Activated naive CD8-positive, alpha-beta T cell treated with anti-CD3 and anti-CD28 coated beads, Interleukin-2, amount 10 ng/mL, durations not matched to agents 7 days and 5 days (primary cell): ENCODE measurements at regions not wholly inside any gene's neighbourhood (a gene's known extent, or its start where the extent isn't known, plus 50 kb on each side); places are given as distances from the start of the nearest gene placed in this dataset.
A peak's percentile ranks its signal among the peaks of the same experiment; 100 is the strongest.

Source experiments
- ATAC-seq: fragments of 150-1000 bp; cut with Tn5 transposase; one replicate; pipeline ENCODE4 v1.10.0; 2021; ENCODE audit warnings: low read depth, moderate library complexity
- POLR2A ChIA-PET: fragments of 350-600 bp; sonication (Branson Sonifier 250); formaldehyde crosslinking; loops from one replicate; lab custom pipeline; 2021; ENCODE audit warnings: antibody characterized with exemption; lab: Charles Lee
- DNase-seq: peaks from one replicate; pipeline ENCODE4 v3.0.0; 2021
- H3K27ac Mint-ChIP-seq: one replicate; pipeline ENCODE4 v1.8.0; 2022; ENCODE audit warnings: mild to moderate bottlenecking, mixed read lengths
- H3K27me3 Mint-ChIP-seq: one replicate; pipeline ENCODE4 v1.8.0; 2022; ENCODE audit warnings: mild to moderate bottlenecking, moderate library complexity, mixed read lengths
- H3K36me3 Mint-ChIP-seq: one replicate; pipeline ENCODE4 v1.8.0; 2021; ENCODE audit warnings: mild to moderate bottlenecking, mixed read lengths
- H3K4me1 Mint-ChIP-seq: one replicate; pipeline ENCODE4 v1.8.0; 2021; ENCODE audit warnings: mixed read lengths
- H3K4me3 Mint-ChIP-seq: one replicate; pipeline ENCODE4 v1.8.0; 2022; ENCODE audit warnings: mild to moderate bottlenecking, moderate library complexity, mixed read lengths
- H3K9me3 Mint-ChIP-seq: one replicate; pipeline ENCODE4 v1.8.0; 2021; ENCODE audit warnings: mixed read lengths

DNA sequence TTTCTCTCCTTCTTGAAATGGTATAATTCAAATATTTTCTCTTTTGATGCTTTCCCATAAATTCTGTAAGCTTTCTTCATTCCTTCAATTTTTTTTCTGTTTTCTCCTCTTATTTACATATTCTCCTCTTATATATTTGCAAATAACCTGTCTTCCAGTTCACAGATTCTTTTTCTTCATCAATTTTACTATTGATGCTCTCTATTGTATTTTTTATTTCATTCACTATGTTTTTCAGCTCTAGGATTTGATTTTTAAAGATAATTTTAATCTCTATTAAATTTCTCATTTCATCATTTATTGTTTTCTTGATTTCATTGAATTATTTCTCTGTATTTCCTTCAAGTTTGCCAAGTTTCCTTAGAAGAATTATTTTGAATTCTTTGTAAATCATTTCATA, 54.0 kb upstream of the PRPS1L1 start:
- DNase-seq: no peak
- POLR2A ChIA-PET: no interaction called here
- H3K9me3 Mint-ChIP-seq: peaks cover 6% of the 10 kb centered on the region

GRCh38 chr7:18082169-18082568, 54.5 kb upstream of the PRPS1L1 start:
- H3K36me3 Mint-ChIP-seq: peaks cover 2% of the 10 kb centered on the region
- H3K9me3 Mint-ChIP-seq: peaks cover 6% of the 10 kb centered on the region
- peaks cover 3% of the 10 kb centered on the region for H3K4me1 Mint-ChIP-seq
- ATAC-seq (no peak), DNase-seq (no peak)
- H3K27me3 Mint-ChIP-seq: peaks cover 35% of the 10 kb centered on the region
- POLR2A ChIA-PET: no interaction called here
- no peak overlapping the region for H3K27ac Mint-ChIP-seq
- no peak overlapping the region for H3K4me3 Mint-ChIP-seq

More for the DNA sequence above, 54.0 kb upstream of the PRPS1L1 start:
- H3K36me3 Mint-ChIP-seq: peaks cover 2% of the 10 kb centered on the region
- no peak for ATAC-seq
- no peak overlapping the region for H3K4me3 Mint-ChIP-seq
- H3K27ac Mint-ChIP-seq: no peak overlapping the region
- H3K27me3 Mint-ChIP-seq: peaks cover 34% of the 10 kb centered on the region
- H3K4me1 Mint-ChIP-seq: peaks cover 3% of the 10 kb centered on the region

DNA sequence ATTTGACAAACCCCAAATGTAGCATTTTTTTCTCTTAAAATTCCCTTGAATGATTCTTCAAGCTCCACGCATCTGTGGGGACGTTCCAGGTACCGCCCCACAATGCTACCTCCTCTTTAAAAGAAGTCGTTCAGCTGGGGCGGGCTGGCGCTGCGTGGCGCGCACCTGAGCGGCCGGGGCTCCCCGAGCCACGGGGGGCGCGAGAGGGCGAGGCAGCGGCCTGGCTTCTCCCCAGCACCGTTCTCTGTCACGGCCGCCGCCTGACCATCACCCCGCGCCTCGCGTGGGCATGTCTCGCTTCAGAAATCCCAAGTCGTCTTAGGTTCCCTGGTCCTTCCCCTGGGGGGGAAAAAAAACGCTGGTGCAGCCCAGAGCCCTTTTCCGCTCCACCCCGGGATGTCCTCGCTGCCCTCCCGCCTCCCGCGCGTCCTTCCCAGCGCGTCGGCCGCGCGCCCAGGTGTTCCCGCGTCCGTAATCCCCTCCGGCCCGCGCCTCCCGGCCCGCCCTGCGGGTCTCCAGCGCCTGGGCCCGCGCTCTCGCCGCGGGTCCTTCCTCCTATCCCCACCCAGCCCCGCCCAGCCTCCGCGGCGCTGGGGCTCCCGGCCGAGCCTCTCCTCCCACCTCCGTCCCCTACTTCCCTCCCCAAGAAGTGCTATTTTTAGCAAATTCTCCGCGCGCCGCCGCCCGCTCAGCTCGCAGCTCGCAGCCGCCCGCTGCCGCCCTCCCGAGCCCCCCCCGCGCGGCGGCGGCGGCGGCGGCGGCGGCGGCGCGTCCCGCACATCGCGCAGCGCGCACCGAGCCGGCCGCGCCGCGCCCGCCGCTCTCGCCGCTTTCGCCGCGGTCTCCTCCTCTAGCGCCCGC, 58.7 kb upstream of the PRPS1L1 start:
- peaks cover 58% of the 10 kb centered on the region for H3K27me3 Mint-ChIP-seq

DNA sequence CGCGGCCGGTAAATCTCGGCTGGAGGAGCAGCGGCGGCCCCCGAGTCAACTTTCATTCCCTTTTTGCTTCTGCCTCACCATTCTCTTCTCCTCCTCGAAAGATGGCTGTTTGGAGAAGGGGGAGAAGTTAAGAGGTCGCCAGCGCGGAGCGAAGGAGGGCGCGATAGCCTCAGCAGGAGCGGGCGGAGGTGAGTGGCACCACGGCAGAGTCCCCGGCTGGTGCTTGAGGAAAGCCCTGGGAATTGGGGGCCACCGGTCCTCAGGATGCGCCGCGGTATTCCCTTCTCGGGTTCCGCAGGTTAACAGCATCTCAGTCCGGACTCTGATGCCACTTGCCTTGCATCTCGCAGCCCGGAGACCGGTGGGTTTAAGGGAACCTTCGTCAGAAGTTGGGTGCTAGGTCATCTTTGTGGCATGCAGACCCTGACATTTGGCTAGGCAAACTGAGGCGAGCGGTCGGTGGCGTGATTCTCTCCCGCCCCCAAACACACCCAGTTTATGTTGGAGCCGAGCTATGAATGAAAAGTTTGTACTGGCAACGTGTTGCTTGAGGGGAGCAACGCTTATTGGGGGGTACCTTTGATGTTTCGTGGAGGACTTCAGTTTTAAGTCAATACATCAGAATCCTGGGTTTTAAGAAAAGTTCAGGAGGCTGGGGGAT, 59.5 kb upstream of the PRPS1L1 start:
- ATAC-seq (no peak), DNase-seq (no peak)
- peaks cover 53% of the 10 kb centered on the region for H3K27me3 Mint-ChIP-seq
- no peaks in the 10 kb centered on the region for H3K36me3 Mint-ChIP-seq
- H3K9me3 Mint-ChIP-seq: no peaks in the 10 kb centered on the region
- no peak overlapping the region for H3K27ac Mint-ChIP-seq
- H3K4me3 Mint-ChIP-seq: peak overlapping the region; percentile 61
- H3K4me1 Mint-ChIP-seq: peaks cover 3% of the 10 kb centered on the region
- POLR2A ChIA-PET: no interaction called here

More for the DNA sequence above, 58.7 kb upstream of the PRPS1L1 start:
- peaks cover 2% of the 10 kb centered on the region for H3K36me3 Mint-ChIP-seq
- peak overlapping the region; percentile 61 for H3K4me3 Mint-ChIP-seq
- no peak overlapping the region for H3K27ac Mint-ChIP-seq
- DNase-seq: peak; percentile 34
- POLR2A ChIA-PET: interaction anchor here (0.6 kb wide), 1 partner anchor 8 kb away, joined by 4 read pairs; no protein-coding TSS in a partner anchor
- ATAC-seq: peak; percentile 61
- H3K9me3 Mint-ChIP-seq: peaks cover 3% of the 10 kb centered on the region
- H3K4me1 Mint-ChIP-seq: peaks cover 3% of the 10 kb centered on the region

DNA sequence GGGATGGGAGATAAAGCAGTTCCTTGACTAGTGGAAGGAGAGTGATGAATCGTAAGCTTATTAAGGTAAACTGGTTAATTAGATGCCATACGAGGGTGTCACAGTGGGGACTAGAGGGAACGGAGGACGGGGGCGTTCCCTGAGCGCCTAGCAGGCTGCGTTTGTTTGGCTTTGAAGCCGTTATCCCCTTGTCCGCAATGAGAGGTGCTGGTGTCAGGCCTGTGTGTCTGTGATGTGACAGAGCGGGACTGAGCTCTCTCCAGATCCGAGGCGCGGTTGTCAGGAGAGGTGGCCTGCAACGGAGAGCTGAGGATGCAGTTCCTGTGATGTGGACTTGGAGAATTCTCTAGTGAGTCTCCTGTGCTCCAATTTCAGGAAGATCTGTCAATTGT, 60.0 kb upstream of the PRPS1L1 start:
- Mint-ChIP-seq H3K27ac (no peak overlapping the region), H3K9me3 (no peaks in the 10 kb centered on the region), H3K27me3 (peaks cover 53% of the 10 kb centered on the region), H3K4me1 (peaks cover 3% of the 10 kb centered on the region), H3K36me3 (no peaks in the 10 kb centered on the region), H3K4me3 (no peak overlapping the region)
- POLR2A ChIA-PET: no interaction called here
- no peak for ATAC-seq
- no peak for DNase-seq

DNA sequence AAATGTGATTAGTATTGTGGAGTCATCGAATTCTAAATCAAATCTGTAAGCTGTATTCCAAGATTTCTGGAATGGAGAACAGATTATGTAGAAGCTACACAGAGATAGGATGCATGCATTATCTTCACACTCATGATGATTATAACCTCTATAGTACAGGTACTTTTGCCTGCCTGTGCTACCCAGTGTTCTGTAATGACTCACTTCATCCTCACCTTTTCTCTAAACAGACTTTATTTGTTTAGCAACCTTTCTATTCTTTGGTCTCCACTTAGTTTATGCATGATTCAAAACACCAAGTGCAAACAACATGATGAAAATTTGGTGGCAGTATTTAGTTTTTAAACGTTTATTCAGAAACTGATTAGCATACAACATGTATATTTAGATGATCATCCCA, 68.4 kb upstream of the PRPS1L1 start:
- no peak overlapping the region for H3K4me3 Mint-ChIP-seq
- H3K27ac Mint-ChIP-seq: no peak overlapping the region
- no peaks in the 10 kb centered on the region for H3K36me3 Mint-ChIP-seq
- no peaks in the 10 kb centered on the region for H3K9me3 Mint-ChIP-seq
- ATAC-seq (no peak), DNase-seq (no peak)
- H3K27me3 Mint-ChIP-seq: peaks cover 3% of the 10 kb centered on the region
- no peaks in the 10 kb centered on the region for H3K4me1 Mint-ChIP-seq
- POLR2A ChIA-PET: no interaction called here

DNA sequence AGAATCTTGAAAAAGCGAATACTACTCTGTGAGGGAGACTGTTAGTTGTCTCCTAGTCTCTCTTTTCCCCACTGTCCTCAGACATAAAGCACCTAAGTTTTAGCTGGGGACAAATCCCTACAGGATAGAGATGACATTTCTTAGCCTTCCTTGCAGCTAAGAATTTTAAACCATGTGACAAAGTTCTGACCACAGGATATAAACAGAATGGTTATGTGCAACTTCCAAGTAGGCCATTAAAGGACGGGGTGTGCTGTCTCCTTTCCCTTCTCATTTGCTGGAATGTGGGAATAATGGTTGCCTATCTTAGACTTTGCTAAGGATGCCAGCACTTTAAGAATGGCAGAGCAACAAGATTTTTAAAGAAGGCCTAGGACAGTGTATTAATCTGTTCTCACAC, 74.9 kb upstream of the PRPS1L1 start:
- Mint-ChIP-seq H3K27me3 (no peaks in the 10 kb centered on the region), H3K9me3 (no peaks in the 10 kb centered on the region)

GRCh38 chr7:18103436-18104218, 76.0 kb upstream of the PRPS1L1 start:
- DNase-seq: no peak
- no peak for ATAC-seq
- no peaks in the 10 kb centered on the region for H3K4me1 Mint-ChIP-seq
- H3K36me3 Mint-ChIP-seq: no peaks in the 10 kb centered on the region
- no peaks in the 10 kb centered on the region for H3K9me3 Mint-ChIP-seq
- H3K4me3 Mint-ChIP-seq: no peak overlapping the region
- no peak overlapping the region for H3K27ac Mint-ChIP-seq
- no peaks in the 10 kb centered on the region for H3K27me3 Mint-ChIP-seq
- POLR2A ChIA-PET: no interaction called here

More for the DNA sequence above, 74.9 kb upstream of the PRPS1L1 start:
- no peak for ATAC-seq
- no peaks in the 10 kb centered on the region for H3K4me1 Mint-ChIP-seq
- no peak overlapping the region for H3K27ac Mint-ChIP-seq
- no peaks in the 10 kb centered on the region for H3K36me3 Mint-ChIP-seq
- no peak overlapping the region for H3K4me3 Mint-ChIP-seq
- POLR2A ChIA-PET: no interaction called here
- no peak for DNase-seq

DNA sequence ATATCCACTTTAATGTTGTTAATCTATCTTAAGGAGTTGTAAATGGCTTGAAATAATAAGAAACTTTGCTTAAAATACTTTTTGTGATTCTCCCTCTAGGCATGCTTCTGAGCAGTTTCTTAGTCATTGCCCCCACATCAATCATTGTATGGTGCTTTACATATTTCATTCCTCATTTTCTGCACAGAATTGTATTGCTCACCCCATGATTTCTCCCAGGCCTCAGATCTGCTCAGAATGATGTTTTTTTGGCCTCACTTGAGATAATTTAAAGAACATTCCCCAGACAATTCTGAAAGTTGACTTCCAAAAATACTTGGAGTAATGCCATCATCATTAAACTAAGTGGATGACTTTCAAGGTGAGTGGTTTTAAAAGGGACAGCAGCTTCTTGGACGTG, 82.1 kb upstream of the PRPS1L1 start:
- no peaks in the 10 kb centered on the region for H3K27me3 Mint-ChIP-seq
- H3K27ac Mint-ChIP-seq: no peak overlapping the region
- no peaks in the 10 kb centered on the region for H3K9me3 Mint-ChIP-seq
- H3K4me3 Mint-ChIP-seq: no peak overlapping the region
- no peak for DNase-seq
- POLR2A ChIA-PET: no interaction called here
- no peak for ATAC-seq
- no peaks in the 10 kb centered on the region for H3K36me3 Mint-ChIP-seq
- H3K4me1 Mint-ChIP-seq: no peaks in the 10 kb centered on the region

DNA sequence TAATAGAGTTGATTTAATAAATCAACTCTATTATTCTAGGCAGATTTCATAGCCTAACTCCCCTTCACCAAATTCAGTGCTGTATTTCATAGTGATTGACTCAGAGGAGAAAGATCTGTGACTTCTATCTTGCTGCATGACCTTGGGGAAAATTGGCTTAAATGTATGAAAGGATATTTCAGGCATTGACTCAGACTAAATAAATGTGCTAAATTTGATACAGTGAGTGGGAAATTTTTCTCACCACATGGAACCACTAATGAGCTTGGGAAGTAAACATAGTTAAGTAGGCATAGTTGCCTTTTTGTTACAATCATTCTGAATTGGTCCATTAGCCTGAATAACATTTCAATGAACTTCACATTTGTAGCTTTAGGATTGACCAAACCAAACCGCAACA, 89.0 kb upstream of the PRPS1L1 start:
- H3K27ac Mint-ChIP-seq: no peak overlapping the region
- no peaks in the 10 kb centered on the region for H3K4me1 Mint-ChIP-seq
- POLR2A ChIA-PET: no interaction called here
- H3K36me3 Mint-ChIP-seq: no peaks in the 10 kb centered on the region
- no peak overlapping the region for H3K4me3 Mint-ChIP-seq
- no peaks in the 10 kb centered on the region for H3K9me3 Mint-ChIP-seq
- ATAC-seq (no peak), DNase-seq (no peak)
- H3K27me3 Mint-ChIP-seq: no peaks in the 10 kb centered on the region

GRCh38 chr7:18117482-18117881, 89.8 kb upstream of the PRPS1L1 start:
- POLR2A ChIA-PET: no interaction called here
- no peaks in the 10 kb centered on the region for H3K9me3 Mint-ChIP-seq

DNA sequence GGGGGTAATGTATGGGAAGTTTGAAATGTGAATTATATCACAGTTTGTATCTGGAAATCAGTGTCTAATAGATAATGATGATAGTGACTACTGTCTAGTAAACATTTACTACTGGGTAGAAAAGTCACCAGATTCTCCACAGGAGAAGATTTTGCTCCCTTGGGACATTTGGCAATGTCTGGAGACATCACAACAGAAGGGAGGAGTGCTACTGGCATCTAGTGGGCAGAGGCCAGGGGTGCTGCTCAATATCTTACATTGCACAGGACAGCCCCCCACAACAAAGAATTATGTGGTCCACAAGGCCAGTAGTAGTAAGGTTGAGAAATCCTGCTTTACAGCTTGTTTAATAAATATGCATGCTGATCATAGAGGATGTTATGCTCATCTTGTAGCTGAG, 92.3 kb upstream of the PRPS1L1 start:
- no peak for DNase-seq
- H3K27ac Mint-ChIP-seq: no peak overlapping the region
- H3K27me3 Mint-ChIP-seq: no peaks in the 10 kb centered on the region
- H3K4me3 Mint-ChIP-seq: no peak overlapping the region
- no peaks in the 10 kb centered on the region for H3K9me3 Mint-ChIP-seq
- ATAC-seq: no peak
- no peaks in the 10 kb centered on the region for H3K36me3 Mint-ChIP-seq
- POLR2A ChIA-PET: no interaction called here
- H3K4me1 Mint-ChIP-seq: no peaks in the 10 kb centered on the region

More at GRCh38 chr7:18117482-18117881, 89.8 kb upstream of the PRPS1L1 start:
- DNase-seq (no peak), ATAC-seq (no peak)
- H3K27ac Mint-ChIP-seq: no peak overlapping the region
- H3K27me3 Mint-ChIP-seq: no peaks in the 10 kb centered on the region
- H3K4me3 Mint-ChIP-seq: no peak overlapping the region
- no peaks in the 10 kb centered on the region for H3K4me1 Mint-ChIP-seq
- H3K36me3 Mint-ChIP-seq: no peaks in the 10 kb centered on the region

DNA sequence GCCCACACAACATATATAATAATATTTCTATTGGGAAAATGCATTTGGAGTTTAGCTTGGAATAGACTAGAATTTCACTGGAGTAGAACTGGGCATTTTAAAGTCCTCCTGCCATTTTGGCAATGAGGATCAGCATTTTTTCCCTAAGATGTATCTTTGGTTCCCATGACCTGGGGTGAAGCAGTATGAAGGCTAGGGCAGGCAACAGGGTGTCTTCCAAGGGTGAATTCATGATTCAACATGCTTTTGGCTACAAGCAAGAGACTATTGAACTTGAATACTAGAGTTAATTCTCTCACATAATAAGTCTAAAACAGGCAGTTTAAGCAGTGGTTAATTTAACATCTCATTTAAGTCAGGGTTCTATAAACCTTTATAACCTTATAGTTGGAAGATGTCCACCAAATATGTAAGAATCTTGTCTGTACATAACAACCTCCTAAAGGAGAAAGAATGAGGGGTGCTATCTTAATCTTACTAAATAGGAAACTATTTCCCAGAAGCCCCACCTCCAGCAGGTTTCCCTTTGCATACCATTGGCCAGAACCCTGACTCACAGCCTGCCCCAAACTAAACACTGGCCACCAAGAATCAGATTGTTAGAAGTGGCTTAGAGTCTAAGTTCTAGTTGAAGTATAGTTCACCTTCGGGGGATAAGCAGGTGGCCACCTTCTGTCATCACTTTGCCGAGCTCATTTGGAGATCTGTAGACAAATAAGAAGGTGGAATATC, 96.0 kb upstream of the PRPS1L1 start:
- H3K27ac Mint-ChIP-seq: no peak overlapping the region
- no peaks in the 10 kb centered on the region for H3K36me3 Mint-ChIP-seq
- H3K4me1 Mint-ChIP-seq: no peaks in the 10 kb centered on the region
- POLR2A ChIA-PET: no interaction called here
- no peaks in the 10 kb centered on the region for H3K27me3 Mint-ChIP-seq
- DNase-seq (no peak), ATAC-seq (no peak)
- no peak overlapping the region for H3K4me3 Mint-ChIP-seq
- no peaks in the 10 kb centered on the region for H3K9me3 Mint-ChIP-seq
